ENCODE measurements at regions not wholly inside any gene's neighbourhood (a gene's known extent, or its start where the extent isn't known, plus 50 kb on each side); places are given as distances from the start of the nearest gene placed in this dataset.
"Not testable (repeated sequence)": the region's sequence is repeated elsewhere in the genome, so short reads cannot be mapped to it uniquely, and the experiment has no call there.

DNA sequence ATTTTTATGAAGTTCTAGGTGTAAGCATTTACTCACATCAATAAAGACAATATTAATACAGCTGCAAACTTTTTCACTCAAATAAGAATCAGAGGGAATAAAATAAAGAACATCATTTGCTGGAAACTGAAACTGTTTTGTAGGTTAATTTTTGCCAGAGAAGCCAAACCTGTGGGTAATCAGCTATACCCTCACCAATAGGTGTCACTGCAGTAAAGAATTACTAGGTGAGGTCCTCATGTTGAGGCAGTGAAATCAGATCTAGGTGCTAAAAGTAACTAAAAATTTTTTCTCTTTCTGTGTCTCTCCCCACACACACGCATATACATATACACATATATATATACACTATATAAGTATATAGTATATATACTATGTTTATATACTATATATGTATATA, 1016.3 kb upstream of the SEMA6A start:
- DNase-seq: no peak

- no peak for DNase-seq
Observed at GRCh38 chr5:117588611-117589010, 1014.0 kb upstream of the SEMA6A start.

GRCh38 chr5:117587111-117587510, 1012.5 kb upstream of the SEMA6A start:
- DNase-seq: no peak

DNA sequence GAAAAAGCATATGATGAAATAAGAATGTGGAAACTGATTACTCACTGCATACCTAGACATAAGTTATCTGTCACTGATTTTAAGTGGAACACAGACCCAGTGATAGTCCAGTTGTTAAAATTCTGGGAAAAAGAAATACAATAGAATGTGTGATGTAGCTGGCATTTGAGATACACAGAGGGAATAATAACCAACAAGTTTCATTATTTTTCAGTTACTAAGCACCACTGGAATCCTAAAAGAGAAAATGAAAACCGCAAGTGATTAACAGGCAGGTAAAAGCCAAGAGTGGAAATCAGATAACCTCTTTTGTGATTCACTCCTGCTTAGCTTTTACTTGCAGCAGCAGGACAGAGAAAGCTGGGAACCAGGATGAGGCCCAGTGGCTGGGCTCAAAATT, 994.0 kb upstream of the SEMA6A start:
- DNase-seq: no peak

DNA sequence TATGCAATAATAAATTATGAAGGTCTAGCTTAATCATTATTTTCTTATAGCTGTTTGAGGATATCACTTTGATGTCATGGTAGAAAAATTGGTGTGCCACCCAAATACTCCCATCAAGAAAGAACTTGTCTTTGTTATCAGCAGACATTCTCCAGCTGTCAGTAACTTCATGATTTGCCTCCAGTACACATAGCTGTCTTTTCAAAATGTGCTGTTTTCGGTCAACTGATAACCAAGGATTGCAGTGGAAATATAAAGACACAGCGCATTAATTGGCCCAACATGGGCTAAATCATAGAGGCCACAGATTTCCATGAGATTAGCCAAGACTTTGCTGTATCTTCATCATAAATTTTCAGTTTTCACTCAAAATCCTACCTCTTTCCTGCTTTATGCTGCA, 993.5 kb upstream of the SEMA6A start:
- no peak for DNase-seq

DNA sequence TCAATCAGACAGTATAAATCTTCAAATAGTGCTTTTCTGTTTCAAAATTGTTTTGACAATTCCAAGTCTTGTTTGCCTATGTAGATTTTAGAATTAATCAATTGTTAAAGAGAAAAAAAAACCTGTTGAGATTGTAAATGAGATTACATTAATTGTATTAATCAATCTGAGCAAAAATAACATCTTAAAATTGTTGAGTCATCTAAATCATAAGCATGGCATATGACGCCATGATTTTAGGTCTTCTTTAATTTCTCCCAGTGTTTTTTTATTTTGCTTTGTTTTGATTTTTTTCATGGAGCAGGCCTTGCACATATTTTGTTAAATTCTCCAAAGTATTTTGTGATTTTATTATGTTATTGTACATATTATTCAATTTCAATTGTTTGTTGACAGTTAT, 988.0 kb upstream of the SEMA6A start:
- no peak for DNase-seq

DNA sequence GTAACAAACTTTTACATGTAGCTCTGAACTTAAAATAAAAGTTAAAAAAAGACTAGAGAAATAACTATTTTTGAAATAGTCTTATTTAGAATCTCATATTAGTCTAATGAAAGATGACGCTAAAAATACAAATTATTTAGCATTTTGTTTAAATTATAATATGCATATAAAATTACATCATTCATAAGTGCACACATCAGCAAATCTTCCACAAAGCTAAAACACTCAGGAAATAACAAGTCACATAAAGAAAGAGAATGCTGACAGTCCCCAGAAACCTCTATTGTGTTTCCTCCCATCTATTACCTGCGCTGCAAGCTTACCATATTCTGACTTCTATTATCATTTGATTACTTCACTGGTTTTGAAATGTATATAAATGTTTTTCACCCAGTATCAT, 986.9 kb upstream of the SEMA6A start:
- no peak for DNase-seq

DNA sequence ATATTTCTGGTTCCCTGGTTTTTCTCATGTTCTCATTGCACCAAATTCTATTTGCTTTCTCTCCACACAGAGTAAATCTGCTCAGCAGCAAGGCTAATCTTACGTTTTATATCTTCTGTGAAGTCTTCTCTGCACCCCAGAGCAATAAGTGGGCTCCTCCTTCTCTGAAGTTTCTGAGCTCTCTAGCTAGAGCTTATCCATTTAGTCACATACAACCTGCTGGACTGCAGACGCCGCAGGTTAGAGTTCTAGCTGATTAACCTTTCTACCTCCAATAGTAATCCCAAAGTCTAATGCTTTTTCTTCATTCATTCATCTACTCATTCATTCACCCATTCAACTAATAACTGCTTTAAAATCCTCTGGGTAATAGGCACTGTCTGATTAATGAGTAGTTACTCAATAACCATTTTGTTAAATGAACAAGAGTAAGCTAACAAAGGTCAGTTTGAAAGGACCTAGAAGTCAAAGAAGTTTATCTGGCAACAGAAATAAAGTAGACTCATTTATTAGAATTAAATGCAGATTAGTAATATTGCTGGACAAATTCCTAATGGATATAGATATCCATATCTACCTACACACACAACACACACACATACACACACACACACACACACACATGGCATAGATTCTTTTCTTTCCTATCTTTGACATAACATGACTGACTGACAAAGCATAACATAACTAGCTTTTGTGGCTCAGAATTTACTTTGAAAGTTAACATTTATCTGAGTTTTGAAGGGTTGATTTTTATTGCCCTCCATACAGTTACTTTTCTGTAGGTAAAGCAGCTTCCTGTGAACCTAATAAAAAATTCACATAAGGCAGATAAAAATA, 984.6 kb upstream of the SEMA6A start:
- DNase-seq: no peak

GRCh38 chr5:117551236-117551635, 976.6 kb upstream of the SEMA6A start:
- DNase-seq: no peak

DNA sequence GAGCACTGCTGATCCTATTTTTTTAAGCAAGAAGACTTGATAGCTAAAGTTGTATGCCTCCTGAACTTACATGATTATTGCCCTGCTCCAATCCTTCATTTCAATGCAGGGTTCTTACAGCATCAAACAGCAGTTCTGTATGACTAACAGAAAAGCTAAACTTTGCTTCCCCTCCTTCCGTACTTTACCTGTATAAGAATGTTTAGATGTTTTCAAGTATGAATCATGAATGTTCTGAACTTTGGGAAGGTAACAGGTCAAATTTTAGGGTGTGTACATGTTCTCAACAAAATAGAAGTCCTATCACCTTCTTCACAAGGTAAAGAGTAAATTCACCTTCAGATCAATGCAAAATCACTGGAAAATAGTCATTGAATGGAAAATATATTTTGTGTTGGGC, 972.6 kb upstream of the SEMA6A start:
- no peak for DNase-seq

DNA sequence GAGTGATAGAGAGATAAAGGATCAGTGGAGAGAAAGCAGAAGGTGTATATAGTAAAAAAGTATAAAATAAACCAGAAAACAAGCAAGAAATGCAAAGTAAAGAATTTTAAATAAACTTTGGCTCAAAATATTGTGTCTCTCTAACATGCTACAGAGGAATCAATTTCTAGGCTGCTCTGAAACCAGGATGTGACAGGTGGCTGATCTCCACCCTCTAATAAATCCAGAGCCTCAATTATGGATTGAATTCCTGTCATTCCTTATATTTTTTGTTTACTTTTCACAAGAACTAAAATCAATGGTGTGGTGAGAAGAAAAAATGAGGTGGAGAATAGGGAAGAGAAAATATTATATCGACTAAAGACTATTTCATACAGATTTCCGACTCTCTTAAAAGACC, 965.1 kb upstream of the SEMA6A start:
- no peak for DNase-seq

DNA sequence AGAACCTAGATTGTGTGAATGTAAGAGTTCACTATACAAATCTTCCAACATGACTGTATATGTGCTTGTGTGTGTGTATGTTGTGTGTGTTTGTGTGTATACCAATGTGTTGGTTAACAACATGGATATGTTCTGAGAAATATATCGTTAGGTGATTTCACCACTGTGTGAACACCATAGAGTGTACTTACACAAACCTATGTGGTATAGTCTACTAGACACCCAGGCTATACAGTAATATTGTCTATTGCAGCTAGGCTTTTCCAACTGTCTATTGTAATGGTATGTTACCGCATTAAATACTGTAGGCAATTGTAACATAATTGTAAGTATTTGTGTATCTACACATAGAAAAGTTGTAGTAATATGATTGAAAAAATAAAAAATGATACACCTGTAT, 959.2 kb upstream of the SEMA6A start:
- DNase-seq: no peak

DNA sequence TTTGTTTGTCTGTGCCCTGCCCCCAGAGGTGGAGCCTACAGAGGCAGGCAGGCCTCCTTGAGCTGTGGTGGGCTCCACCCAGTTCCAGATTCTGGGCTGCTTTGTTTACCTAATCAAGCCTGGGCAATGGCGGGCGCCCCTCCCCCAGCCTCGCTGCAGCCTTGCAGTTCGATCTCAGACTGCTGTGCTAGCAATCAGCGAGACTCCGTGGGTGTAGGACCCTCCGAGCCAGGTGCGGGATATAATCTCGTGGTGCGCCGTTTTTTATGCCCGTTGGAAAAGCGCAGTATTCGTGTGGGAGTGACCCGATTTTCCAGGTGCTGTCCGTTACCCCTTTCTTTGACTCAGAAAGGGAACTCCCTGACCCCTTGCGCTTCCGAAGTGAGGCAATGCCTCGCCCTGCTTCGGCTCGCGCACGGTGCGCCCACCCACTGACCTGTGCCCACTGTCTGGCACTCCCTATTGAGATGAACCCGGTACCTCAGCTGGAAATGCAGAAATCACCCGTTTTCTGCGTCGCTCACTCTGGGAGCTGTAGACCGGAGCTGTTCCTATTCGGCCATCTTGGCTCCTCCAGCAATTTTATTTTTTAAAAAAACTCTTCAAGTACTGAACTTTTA, 958.5 kb upstream of the SEMA6A start:
- DNase-seq: not testable (repeated sequence)

- no peak for DNase-seq
Observed at GRCh38 chr5:117519957-117520500, 945.4 kb upstream of the SEMA6A start.

DNA sequence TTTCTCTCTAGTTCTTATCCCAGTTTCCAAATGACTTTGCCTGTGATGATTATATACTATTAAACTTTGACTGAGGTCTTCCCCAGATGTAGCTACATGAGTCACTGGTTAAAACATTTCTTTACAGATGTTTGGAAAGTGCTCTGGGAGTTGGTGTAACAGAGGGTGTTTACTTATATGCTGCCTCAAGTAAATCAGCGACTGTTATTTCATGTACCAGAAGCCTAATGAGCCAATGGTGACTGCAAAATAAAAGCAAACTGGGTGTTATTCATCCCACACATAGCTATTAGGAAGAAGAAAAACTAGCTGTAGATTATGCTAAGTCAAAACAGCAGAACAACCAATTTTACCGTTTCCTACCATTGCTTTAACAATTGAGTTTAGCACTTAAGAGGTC, 929.7 kb upstream of the SEMA6A start:
- no peak for DNase-seq

DNA sequence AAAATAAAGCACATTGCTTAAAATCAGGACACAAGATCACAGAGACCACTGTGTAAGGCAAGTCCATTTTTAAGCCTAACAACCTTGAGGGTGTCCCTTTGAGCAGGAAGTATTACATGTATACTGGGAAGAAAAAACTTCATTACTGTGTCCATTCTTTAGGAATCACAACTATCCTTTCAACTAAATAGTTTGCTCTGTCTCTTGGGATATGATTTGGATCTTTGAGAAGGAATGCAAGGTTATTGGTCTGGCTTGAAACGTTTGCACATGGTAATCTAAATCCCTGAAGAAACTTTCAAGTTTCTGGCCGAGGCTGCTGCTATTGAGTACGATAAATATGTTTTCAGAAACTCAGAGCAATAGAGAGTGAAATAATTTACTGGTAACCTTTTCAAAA, 923.0 kb upstream of the SEMA6A start:
- no peak for DNase-seq

DNA sequence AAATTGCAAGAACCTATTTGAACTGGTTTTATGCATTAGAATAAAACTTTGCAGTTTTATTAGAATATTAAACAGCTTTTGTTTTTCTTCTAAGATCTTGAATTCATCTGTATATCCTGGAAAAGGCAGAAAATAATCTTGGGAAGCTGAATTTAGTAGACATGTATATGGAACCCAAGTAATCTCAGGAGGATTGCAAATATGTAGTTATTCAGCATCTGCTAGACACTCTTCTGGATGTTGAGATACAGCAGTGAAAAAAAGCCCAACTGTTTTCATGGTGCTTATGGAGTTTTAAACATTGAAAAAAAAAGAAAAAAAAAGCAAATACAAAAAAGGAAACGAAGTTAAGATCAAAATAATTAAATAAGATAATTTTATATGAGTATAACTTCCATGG, 922.2 kb upstream of the SEMA6A start:
- no peak for DNase-seq

DNA sequence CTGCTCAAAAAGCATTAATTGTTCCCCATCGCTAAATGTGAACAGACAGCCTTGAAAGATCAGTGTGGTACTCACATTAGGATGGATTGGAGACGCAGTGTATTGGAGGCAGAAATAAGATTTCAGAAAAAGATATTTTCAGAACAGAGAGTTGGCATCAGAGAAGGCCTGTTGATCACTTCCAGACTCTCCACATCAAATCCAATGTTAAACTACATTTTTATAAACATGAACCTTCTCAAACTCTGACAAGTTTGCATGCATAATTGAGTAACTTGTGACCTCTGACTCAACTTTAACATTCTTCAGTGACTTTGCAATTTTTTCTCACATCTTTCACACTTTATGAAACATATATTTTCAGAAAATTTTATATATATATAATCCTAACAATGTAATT, 919.6 kb upstream of the SEMA6A start:
- DNase-seq: no peak

- no peak for DNase-seq
Observed at GRCh38 chr5:117488976-117489500, 914.4 kb upstream of the SEMA6A start.

DNA sequence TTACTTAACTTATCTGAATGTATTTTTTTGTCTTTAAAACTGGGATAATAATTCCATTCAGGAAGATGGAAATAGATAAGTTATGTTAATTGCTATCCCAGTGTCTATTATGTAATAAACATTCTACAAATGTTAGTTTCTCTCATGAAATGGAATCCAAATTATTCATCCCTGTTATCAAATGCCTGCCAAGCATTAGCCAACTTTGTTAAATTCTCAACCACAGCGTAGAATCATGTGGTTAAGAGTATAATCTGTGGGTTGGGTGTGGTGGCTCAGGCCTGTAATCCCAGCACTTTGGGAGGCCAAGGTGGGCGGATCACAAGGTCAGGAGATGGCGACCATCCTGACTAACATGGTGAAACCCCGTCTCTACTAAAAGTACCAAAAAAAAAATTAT, 912.9 kb upstream of the SEMA6A start:
- DNase-seq: no peak

DNA sequence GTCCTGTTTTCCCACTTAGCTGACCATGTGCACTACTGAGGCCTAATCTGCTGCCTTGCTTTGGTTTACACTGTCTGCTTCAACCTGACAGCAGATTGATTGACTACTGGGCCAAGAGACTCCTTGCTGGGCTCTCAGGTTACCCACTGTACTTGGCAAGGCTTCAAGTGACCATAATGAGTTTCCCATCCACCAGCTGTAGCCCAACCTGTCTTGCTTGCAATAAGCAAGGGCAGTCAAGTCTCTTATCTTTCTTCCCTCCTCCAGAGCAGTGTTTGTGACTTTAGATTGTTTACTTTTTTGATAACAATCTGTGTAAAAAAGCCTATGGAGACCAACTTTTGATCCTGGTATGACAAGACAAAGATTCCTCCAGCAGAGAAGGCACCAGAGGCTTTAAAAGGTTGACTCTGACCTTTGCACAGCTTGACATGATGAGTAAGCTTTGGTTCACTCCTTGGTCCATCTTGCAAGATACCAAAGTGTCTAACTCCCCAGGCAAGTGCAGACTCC, 912.3 kb upstream of the SEMA6A start:
- no peak for DNase-seq

GRCh38 chr5:117486261-117486660, 911.6 kb upstream of the SEMA6A start:
- no peak for DNase-seq

DNA sequence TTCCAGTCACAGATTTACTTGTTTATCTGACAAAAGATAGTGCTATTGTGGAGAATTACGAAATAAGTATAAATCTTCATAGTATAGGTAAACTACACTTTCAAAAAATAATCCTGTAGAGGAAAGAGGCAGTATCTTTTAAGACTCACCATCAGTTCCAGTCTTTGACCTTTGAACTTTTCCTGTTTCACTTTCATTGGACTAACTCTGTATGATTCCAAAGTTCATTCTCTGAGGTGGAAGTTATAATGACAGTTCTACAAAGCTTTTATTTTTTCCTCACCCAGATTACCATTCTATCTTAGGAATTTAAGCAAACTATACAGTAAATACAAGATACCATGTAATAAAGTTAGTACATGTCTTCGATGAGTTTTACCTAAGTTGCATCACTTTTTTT, 901.3 kb upstream of the SEMA6A start:
- DNase-seq: no peak

DNA sequence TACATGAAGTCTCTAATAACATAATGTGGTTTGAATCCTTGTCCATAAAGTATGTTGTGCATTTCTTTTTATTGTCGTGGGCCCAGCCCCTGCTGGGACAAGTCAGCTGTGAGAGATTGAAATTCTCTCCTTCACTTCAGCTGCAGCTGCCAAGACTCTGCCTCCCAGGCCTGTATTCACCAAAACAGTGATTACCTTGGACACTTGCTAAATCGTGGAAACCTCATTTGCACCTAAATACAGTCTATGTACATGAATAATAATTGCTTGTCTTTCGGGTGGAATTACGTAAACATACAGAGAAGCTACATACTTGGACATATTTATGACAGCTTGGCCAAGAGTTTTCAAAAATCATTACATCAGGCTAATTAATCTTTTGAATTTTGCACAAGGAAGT, 898.5 kb upstream of the SEMA6A start:
- no peak for DNase-seq

Data from activated effector memory CD4-positive, alpha-beta T cell treated with anti-CD3 and anti-CD28 coated beads, Interleukin-2, amount 50 U/mL, for 16 hours (primary cell).